K562 (cell line): ENCODE measurements at regions not wholly inside any gene's neighbourhood (a gene's known extent, or its start where the extent isn't known, plus 50 kb on each side); places are given as distances from the start of the nearest gene placed in this dataset.

Experiments
- ATAC-seq: fragments of 200-7000 bp; cut with Tn5 transposase; 3 replicates; pipeline ENCODE4 v1.9.1; 2020; ENCODE audit warnings: moderate library complexity
- BruUV-seq: library from RNA; stranded (reverse); fragments of 400-500 nt; replicated peaks from 2 replicates; lab custom pipeline; 2021; lab: Mats Ljungman, UMichigan
- CTCF ChIA-PET: fragments of 300-600 bp; formaldehyde crosslinking; extraction: SDS; loops from one replicate; lab custom pipeline; 2021; ENCODE audit warnings: low intra/inter-chr PET ratio; lab: Yijun Ruan, JAX
- POLR2A ChIA-PET: fragments of 300-600, 350-650 bp; sonication (Branson Sonifier 250); formaldehyde crosslinking; extraction: SDS; loops from one replicate; lab custom pipeline; 2021; ENCODE audit warnings: antibody characterized with exemption, inconsistent platforms; lab: Yijun Ruan, JAX
- DNase-seq, 4 experiments: peaks; one replicate each; pipeline versions ENCODE4 v3.0.0 to v3.0.0-alpha.2; 2011 to 2018; ENCODE audit warnings: low spot score in 3 of 4, mixed read lengths in 3 of 4; ENCODE audit errors: extremely low read depth in 1 of 4
- FAIRE-seq: peaks from 2 replicates; lab custom pipeline; 2011; peaks lifted over from hg19 to GRCh38; lab: Jason Lieb, UNC
- H2AFZ ChIP-seq: 2 replicates; pipeline ENCODE4 v1.6.0; 2011; ENCODE audit warnings: low read depth, low read length, control low read depth, inconsistent platforms
- H3K27ac ChIP-seq: fragments of 200-600 bp; 3 replicates; pipeline ENCODE4 v1.8.0; 2011; ENCODE audit warnings: low read depth, mild to moderate bottlenecking, control low read depth, inconsistent platforms, low read length, moderate library complexity, mixed read lengths; ENCODE audit errors: extremely low read depth
- H3K27me3 ChIP-seq, 2 experiments: fragments of 300-600 bp in 1 of 2; 2 replicates in 1 of 2; 3 replicates in 1 of 2; pipeline versions ENCODE4 v1.6.0 to v1.8.0; 2011; ENCODE audit warnings: inconsistent platforms in 2 of 2, low read length in 2 of 2, mild to moderate bottlenecking in 1 of 2, mixed read lengths in 1 of 2, moderate library complexity in 1 of 2; ENCODE audit not compliant: control insufficient read depth in 2 of 2, insufficient read depth in 2 of 2
- H3K36me3 ChIP-seq: fragments of 300-600 bp; 3 replicates; pipeline ENCODE4 v1.8.0; 2011; ENCODE audit warnings: mild to moderate bottlenecking, low read length, inconsistent platforms; ENCODE audit not compliant: control insufficient read depth, insufficient read depth
- H3K4me1 ChIP-seq, 2 experiments: fragments of 200-600 bp in 1 of 2; replicated peaks in 1 of 2; 2 replicates in 1 of 2; 3 replicates in 1 of 2; pipeline versions ENCODE4 v1.5.1 to v1.8.0; 2011; ENCODE audit warnings: inconsistent platforms in 2 of 2, low read length in 2 of 2, mild to moderate bottlenecking in 1 of 2, mixed read lengths in 1 of 2, moderate library complexity in 1 of 2; ENCODE audit not compliant: control insufficient read depth in 2 of 2, insufficient read depth in 2 of 2
- H3K4me2 ChIP-seq: 2 replicates; pipeline ENCODE4 v1.6.1; 2011; ENCODE audit warnings: low read length, control low read depth, inconsistent platforms, mixed read lengths; ENCODE audit not compliant: insufficient read depth
- H3K4me3 ChIP-seq: fragments of 200-600 bp; sonication (generic), shearing (Covaris generic); 2 replicates; pipeline ENCODE4 v1.5.1; 2016; ENCODE audit warnings: control low read depth, inconsistent platforms
- H3K79me2 ChIP-seq: fragments of 200-600 bp; 3 replicates; pipeline ENCODE4 v1.8.0; 2011; ENCODE audit warnings: low read length, inconsistent platforms; ENCODE audit not compliant: control insufficient read depth, insufficient read depth
- H3K9ac ChIP-seq, 2 experiments: 2 replicates each; pipeline versions ENCODE4 v1.6.0 to v1.6.1; 2011; ENCODE audit warnings: low read depth in 2 of 2, low read length in 2 of 2, control low read depth in 1 of 2, inconsistent platforms in 1 of 2, mild to moderate bottlenecking in 1 of 2, mixed read lengths in 1 of 2; ENCODE audit not compliant: insufficient read depth in 1 of 2
- H3K9me1 ChIP-seq: one replicate; pipeline ENCODE4 v1.6.0; 2011; ENCODE audit warnings: inconsistent platforms, mild to moderate bottlenecking, low read length, moderate library complexity; ENCODE audit not compliant: control insufficient read depth, insufficient read depth
- H3K9me3 ChIP-seq: replicated peaks from 2 replicates; pipeline ENCODE4 v1.5.1; 2011; ENCODE audit warnings: low read depth, low read length, inconsistent platforms; ENCODE audit not compliant: control insufficient read depth, insufficient read depth
- H4K20me1 ChIP-seq: replicated peaks from 2 replicates; pipeline ENCODE4 v1.6.1; 2011; ENCODE audit warnings: low read length, inconsistent platforms, mixed read lengths; ENCODE audit not compliant: control insufficient read depth, insufficient read depth
- HDAC1 ChIP-seq, 2 experiments: fragments of 450-650 bp; IDR thresholded peaks; 2 replicates each; pipeline ENCODE4 v1.6.1; 2016 to 2017; ENCODE audit warnings: inconsistent platforms in 1 of 2, mild to moderate bottlenecking in 1 of 2, moderate library complexity in 1 of 2
- MYBL2 ChIP-seq, 2 experiments: fragments of 450-650 bp in 1 of 2; sonication (generic) in 1 of 2; formaldehyde crosslinking in 1 of 2; IDR thresholded peaks; 2 replicates each; pipeline versions ENCODE4 v1.6.1 to v1.8.1; 2017 to 2022; ENCODE audit warnings: borderline replicate concordance in 1 of 2, inconsistent platforms in 1 of 2, low read depth in 1 of 2, mild to moderate bottlenecking in 1 of 2, missing genetic modification reagents in 1 of 2, moderate library complexity in 1 of 2
- POLR2B ChIP-seq: fragments of 450-650 bp; IDR thresholded peaks from 2 replicates; pipeline ENCODE4 v1.6.1; 2018; ENCODE audit warnings: low read depth; ENCODE audit not compliant: partially characterized antibody
- RFX7 ChIP-seq: fragments of 250-450 bp; sonication (Bioruptor Pico); IDR thresholded peaks from 2 replicates; pipeline ENCODE4 v1.5.1; 2021; ENCODE audit warnings: mild to moderate bottlenecking
- SMAD1 ChIP-seq: fragments of 150-350 bp; IDR thresholded peaks from 2 replicates; pipeline ENCODE4 v1.6.1; 2014; ENCODE audit warnings: low read length, low read depth; ENCODE audit not compliant: partially characterized antibody
- STAG1 ChIP-seq: sonication (generic); formaldehyde crosslinking; IDR thresholded peaks from 2 replicates; pipeline ENCODE4 v1.5.0; 2020; ENCODE audit warnings: missing genetic modification reagents, borderline replicate concordance
- TAL1 ChIP-seq: fragments of 450-650 bp; IDR thresholded peaks from 2 replicates; pipeline ENCODE4 v1.6.1; 2016; ENCODE audit warnings: mild to moderate bottlenecking
- ZFX ChIP-seq: sonication (generic); formaldehyde crosslinking; IDR thresholded peaks from 2 replicates; pipeline ENCODE4 v1.8.0; 2022; ENCODE audit warnings: mild to moderate bottlenecking, missing genetic modification reagents, moderate library complexity
- ZNF644 ChIP-seq: fragments of 200-800 bp; sonication (Bioruptor generic); IDR thresholded peaks from 2 replicates; pipeline ENCODE4 v1.6.1; 2016; ENCODE audit warnings: low read depth, missing genetic modification characterization, missing compliant biosample characterization
- ZNF668 ChIP-seq: fragments of 250-450 bp; sonication (Bioruptor Pico); IDR thresholded peaks from 2 replicates; pipeline ENCODE4 v1.8.0; 2022; ENCODE audit warnings: mild to moderate bottlenecking, inconsistent platforms
- WGBS: fragments of 100-300 bp; shearing (Covaris generic); methylation state at CpG from one replicate; pipeline ENCODE4 v1.1.6; 2016; ENCODE audit warnings: low coverage, mixed read lengths; ENCODE audit not compliant: insufficient coverage; ENCODE audit errors: missing lambda C conversion rate; 5-methylcytosine and 5-hydroxymethylcytosine counted together
- in situ Hi-C: fragments of 300-500 bp; cut with MboI; formaldehyde crosslinking; loops from 4 replicates; pipeline ENCODE4 v1.15.0; 2018; ENCODE audit warnings: inconsistent platforms, mixed read lengths
- intact Hi-C: fragments of 100-400 bp; cut with micrococcal nuclease; formaldehyde crosslinking; loops from 2 replicates; pipeline ENCODE4 v1.14.2; 2022
- TF ChIP-seq, protein P1 (sequence below): fragments of 250-450 bp; sonication (Bioruptor Pico); IDR thresholded peaks from 2 replicates; pipeline ENCODE4 v1.5.0; 2021
- TF ChIP-seq, protein P2 (sequence below): fragments of 250-450 bp; sonication (Bioruptor Pico); IDR thresholded peaks from 2 replicates; pipeline ENCODE4 v1.6.1; 2021; ENCODE audit warnings: mild to moderate bottlenecking
- TF ChIP-seq, protein P3 (sequence below): fragments of 250-450 bp; sonication (Bioruptor Pico); IDR thresholded peaks from 2 replicates; pipeline ENCODE4 v1.4.0; 2020
- TF ChIP-seq, protein P4 (sequence below): fragments of 450-650 bp; formaldehyde crosslinking; conservative IDR thresholded peaks from 2 replicates; pipeline ENCODE4 v1.4.0; 2022; ENCODE audit warnings: mild to moderate bottlenecking, missing genetic modification characterization

DNA sequence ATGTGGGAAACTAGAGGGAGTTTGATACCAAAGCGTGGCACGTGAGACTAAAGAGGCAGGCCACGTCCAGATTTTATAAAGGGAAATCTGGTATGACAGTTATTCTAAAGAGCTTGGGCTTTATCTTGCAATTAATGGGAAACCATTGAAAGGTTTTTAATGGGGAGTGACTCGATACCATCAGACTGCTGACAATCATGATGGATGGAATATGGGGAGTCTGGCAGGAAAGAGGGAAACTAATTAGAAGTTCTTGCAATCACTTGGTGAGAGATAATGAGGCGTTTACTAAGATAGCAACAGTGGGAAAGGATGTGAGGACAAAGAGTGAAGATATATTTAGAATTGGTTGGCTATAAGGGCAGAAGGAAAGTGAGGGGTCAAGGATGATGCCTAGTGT is 94.0 kb downstream of the MBL2 start (continued):
- TF ChIP-seq, protein P1, sequence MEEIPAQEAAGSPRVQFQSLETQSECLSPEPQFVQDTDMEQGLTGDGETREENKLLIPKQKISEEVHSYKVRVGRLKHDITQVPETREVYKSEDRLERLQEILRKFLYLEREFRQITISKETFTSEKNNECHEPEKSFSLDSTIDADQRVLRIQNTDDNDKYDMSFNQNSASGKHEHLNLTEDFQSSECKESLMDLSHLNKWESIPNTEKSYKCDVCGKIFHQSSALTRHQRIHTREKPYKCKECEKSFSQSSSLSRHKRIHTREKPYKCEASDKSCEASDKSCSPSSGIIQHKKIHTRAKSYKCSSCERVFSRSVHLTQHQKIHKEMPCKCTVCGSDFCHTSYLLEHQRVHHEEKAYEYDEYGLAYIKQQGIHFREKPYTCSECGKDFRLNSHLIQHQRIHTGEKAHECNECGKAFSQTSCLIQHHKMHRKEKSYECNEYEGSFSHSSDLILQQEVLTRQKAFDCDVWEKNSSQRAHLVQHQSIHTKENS (CRISPR knock-in tag), result no peak
- no peak for TF ChIP-seq RFX7 (CRISPR knock-in tag)

DNA sequence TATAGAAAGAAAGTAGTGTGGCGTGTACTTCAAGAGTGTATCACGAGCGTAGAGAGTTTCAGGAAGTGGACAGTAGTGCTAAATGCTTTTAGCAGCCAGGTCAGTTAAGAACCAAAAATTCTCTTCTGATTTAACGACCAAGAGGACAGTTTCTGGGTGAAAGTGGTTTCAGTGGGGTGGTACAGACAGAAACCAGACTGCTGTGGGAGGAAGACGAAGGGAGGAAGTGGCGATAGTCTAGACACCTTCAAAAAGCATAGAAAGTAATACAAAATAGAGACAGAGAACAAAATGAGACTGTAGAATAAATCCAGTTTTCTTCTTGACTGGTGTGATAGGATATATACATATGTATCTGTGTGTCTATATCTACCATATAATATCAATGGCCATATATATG is 93.5 kb downstream of the MBL2 start:
- no peak for ATAC-seq
- TF ChIP-seq HDAC1 (IDR thresholded peaks at IDR 0.05) (no peak), STAG1 (no peak), ZFX (CRISPR knock-in tag) (no peak), SMAD1 (no peak), TAL1 (no peak), MYBL2 (IDR thresholded peaks at IDR 0.05; ENCODE audit: low read depth) (no peak), MYBL2 (CRISPR knock-in tag; IDR thresholded peaks at IDR 0.05; ENCODE audit: borderline replicate concordance) (no peak), ZNF644 (tag) (no peak), POLR2B (no peak), ZNF668 (CRISPR knock-in tag) (no peak)
- TF ChIP-seq, protein P2, sequence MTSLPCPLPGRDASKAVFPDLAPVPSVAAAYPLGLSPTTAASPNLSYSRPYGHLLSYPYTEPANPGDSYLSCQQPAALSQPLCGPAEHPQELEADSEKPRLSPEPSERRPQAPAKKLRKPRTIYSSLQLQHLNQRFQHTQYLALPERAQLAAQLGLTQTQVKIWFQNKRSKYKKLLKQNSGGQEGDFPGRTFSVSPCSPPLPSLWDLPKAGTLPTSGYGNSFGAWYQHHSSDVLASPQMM (CRISPR knock-in tag), result no peak
- TF ChIP-seq, protein P3, sequence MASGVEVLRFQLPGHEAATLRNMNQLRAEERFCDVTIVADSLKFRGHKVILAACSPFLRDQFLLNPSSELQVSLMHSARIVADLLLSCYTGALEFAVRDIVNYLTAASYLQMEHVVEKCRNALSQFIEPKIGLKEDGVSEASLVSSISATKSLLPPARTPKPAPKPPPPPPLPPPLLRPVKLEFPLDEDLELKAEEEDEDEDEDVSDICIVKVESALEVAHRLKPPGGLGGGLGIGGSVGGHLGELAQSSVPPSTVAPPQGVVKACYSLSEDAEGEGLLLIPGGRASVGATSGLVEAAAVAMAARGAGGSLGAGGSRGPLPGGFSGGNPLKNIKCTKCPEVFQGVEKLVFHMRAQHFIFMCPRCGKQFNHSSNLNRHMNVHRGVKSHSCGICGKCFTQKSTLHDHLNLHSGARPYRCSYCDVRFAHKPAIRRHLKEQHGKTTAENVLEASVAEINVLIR (CRISPR knock-in tag), result no peak
- TF ChIP-seq, protein P4, sequence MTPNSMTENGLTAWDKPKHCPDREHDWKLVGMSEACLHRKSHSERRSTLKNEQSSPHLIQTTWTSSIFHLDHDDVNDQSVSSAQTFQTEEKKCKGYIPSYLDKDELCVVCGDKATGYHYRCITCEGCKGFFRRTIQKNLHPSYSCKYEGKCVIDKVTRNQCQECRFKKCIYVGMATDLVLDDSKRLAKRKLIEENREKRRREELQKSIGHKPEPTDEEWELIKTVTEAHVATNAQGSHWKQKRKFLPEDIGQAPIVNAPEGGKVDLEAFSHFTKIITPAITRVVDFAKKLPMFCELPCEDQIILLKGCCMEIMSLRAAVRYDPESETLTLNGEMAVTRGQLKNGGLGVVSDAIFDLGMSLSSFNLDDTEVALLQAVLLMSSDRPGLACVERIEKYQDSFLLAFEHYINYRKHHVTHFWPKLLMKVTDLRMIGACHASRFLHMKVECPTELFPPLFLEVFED (CRISPR knock-in tag), result no peak

More for the DNA sequence above, 93.5 kb downstream of the MBL2 start:
- BruUV-seq, result no TSS peak
- CTCF ChIA-PET, result no interaction called here
- Histone ChIP-seq H3K9me1 (no peaks in the 10 kb centered on the region), H3K9ac (no peak overlapping the region), H2AFZ (no peak overlapping the region), H3K27me3 (no peaks in the 10 kb centered on the region), H3K4me3 (no peak overlapping the region), H3K79me2 (no peaks in the 10 kb centered on the region), H3K4me1 (no peaks in the 10 kb centered on the region), H4K20me1 (no peaks in the 10 kb centered on the region), H3K4me2 (no peak overlapping the region), H3K27ac (no peak overlapping the region), H3K9me3 (no peaks in the 10 kb centered on the region), H3K36me3 (no peaks in the 10 kb centered on the region)
- WGBS, result 1% methylated on average over 6 of the region's 6 CpGs
- no peak for FAIRE-seq
- POLR2A ChIA-PET, result no interaction called here
- no peak for DNase-seq
- in situ Hi-C loops (no loop called here), intact Hi-C loops (no loop called here)
